ENCODE measurements at regions not wholly inside any gene's neighbourhood (a gene's known extent, or its start where the extent isn't known, plus 50 kb on each side); places are given as distances from the start of the nearest gene placed in this dataset.

GRCh38 chr6:105622226-105622625 lies 219.3 kb upstream of the PREP start:
- no peak overlapping the region for H3K27ac ChIP-seq (ENCODE audit: low read depth in 1 of 2, low read length in 1 of 2)
- peaks cover 0 to 2% (median 0%) of the 10 kb centered on the region in 4 donors for H3K9me3 ChIP-seq (ENCODE audit: control insufficient read depth in 4 of 4, insufficient read depth in 3 of 4, low read length in 3 of 4)
- ATAC-seq (ENCODE audit: insufficient read depth, low FRiP score) = no peak
- WGBS, 2 donors = 92 to 93% methylated on average over 3 of the region's 3 CpGs
- no peak overlapping the region for H3K4me3 ChIP-seq
- no peaks in the 10 kb centered on the region for H3K36me3 ChIP-seq (ENCODE audit: control insufficient read depth in 4 of 4, insufficient read depth in 4 of 4, low read length in 4 of 4)
- no peaks in the 10 kb centered on the region for H3K27me3 ChIP-seq (ENCODE audit: control insufficient read depth in 3 of 3, insufficient read depth in 3 of 3, low read length in 2 of 3)
- no peaks in the 10 kb centered on the region for H3K4me1 ChIP-seq (ENCODE audit: control insufficient read depth in 5 of 5, insufficient read depth in 5 of 5, low read length in 5 of 5)
- TF ChIP-seq CTCF (IDR thresholded peaks at IDR 0.05; ENCODE audit: control extremely low read depth, extremely low read depth) = no peak
- DNase-seq = no peak
- no peak overlapping the region for H3K9ac ChIP-seq (ENCODE audit: insufficient read depth in 1 of 2, low read length in 2 of 2)

- Histone ChIP-seq H3K4me1 (ENCODE audit: control insufficient read depth in 5 of 5, insufficient read depth in 5 of 5, low read length in 5 of 5) (no peaks in the 10 kb centered on the region), H3K27me3 (ENCODE audit: control insufficient read depth in 3 of 3, insufficient read depth in 3 of 3, low read length in 2 of 3) (no peaks in the 10 kb centered on the region), H3K4me3 (no peak overlapping the region), H3K9me3 (ENCODE audit: control insufficient read depth in 4 of 4, insufficient read depth in 3 of 4, low read length in 3 of 4) (peaks cover 0 to 2% (median 0%) of the 10 kb centered on the region in 4 donors), H3K9ac (ENCODE audit: insufficient read depth in 1 of 2, low read length in 2 of 2) (no peak overlapping the region), H3K27ac (ENCODE audit: low read depth in 1 of 2, low read length in 1 of 2) (no peak overlapping the region), H3K36me3 (ENCODE audit: control insufficient read depth in 4 of 4, insufficient read depth in 4 of 4, low read length in 4 of 4) (no peaks in the 10 kb centered on the region)
- no peak for TF ChIP-seq CTCF (IDR thresholded peaks at IDR 0.05; ENCODE audit: control extremely low read depth, extremely low read depth)
- ATAC-seq (ENCODE audit: insufficient read depth, low FRiP score) = no peak
- DNase-seq = no peak
- WGBS, 2 donors = 82 to 93% methylated on average over 6 of the region's 6 CpGs
Observed at GRCh38 chr6:105621564-105622175, 218.8 kb upstream of the PREP start.

- Histone ChIP-seq H3K27me3 (ENCODE audit: control insufficient read depth in 3 of 3, insufficient read depth in 3 of 3, low read length in 2 of 3) (no peaks in the 10 kb centered on the region), H3K4me1 (ENCODE audit: control insufficient read depth in 5 of 5, insufficient read depth in 5 of 5, low read length in 5 of 5) (no peaks in the 10 kb centered on the region), H3K36me3 (ENCODE audit: control insufficient read depth in 4 of 4, insufficient read depth in 4 of 4, low read length in 4 of 4) (peaks cover 0 to 1% (median 0%) of the 10 kb centered on the region in 4 donors), H3K4me3 (no peak overlapping the region), H3K9me3 (ENCODE audit: control insufficient read depth in 4 of 4, insufficient read depth in 3 of 4, low read length in 3 of 4) (peaks cover 0 to 3% (median 0%) of the 10 kb centered on the region in 4 donors), H3K27ac (ENCODE audit: low read depth in 1 of 2, low read length in 1 of 2) (no peak overlapping the region), H3K9ac (ENCODE audit: insufficient read depth in 1 of 2, low read length in 2 of 2) (no peak overlapping the region)
- DNase-seq = no peak
- 83 to 91% methylated on average over 3 of the region's 3 CpGs for WGBS, 2 donors
- no peak for ATAC-seq (ENCODE audit: insufficient read depth, low FRiP score)
- TF ChIP-seq CTCF (IDR thresholded peaks at IDR 0.05; ENCODE audit: control extremely low read depth, extremely low read depth) = no peak
Observed at GRCh38 chr6:105620878-105621277, 218.0 kb upstream of the PREP start.
